ENCODE measurements at regions not wholly inside any gene's neighbourhood (a gene's known extent, or its start where the extent isn't known, plus 50 kb on each side); places are given as distances from the start of the nearest gene placed in this dataset.

- TF ChIP-seq CTCF (conservative IDR thresholded peaks at IDR 0.05; ENCODE audit: low read depth, low read length): no peak
- DNase-seq (ENCODE audit: low read depth): no peak
- H3K4me3 ChIP-seq (ENCODE audit: low read length): no peak overlapping the region
These were observed 123.3 kb upstream of the B3GAT2 start for GRCh38 chr6:71080133-71080532.

- no peak overlapping the region for H3K4me3 ChIP-seq (ENCODE audit: low read length)
- no peak for DNase-seq (ENCODE audit: low read depth)
- no peak for TF ChIP-seq CTCF (conservative IDR thresholded peaks at IDR 0.05; ENCODE audit: low read depth, low read length)
These were observed 124.0 kb upstream of the B3GAT2 start for GRCh38 chr6:71080826-71081225.

GRCh38 chr6:71082033-71082650, 125.3 kb upstream of the B3GAT2 start:
- no peak for TF ChIP-seq CTCF (conservative IDR thresholded peaks at IDR 0.05; ENCODE audit: low read depth, low read length)
- no peak overlapping the region for H3K4me3 ChIP-seq (ENCODE audit: low read length)
- DNase-seq (ENCODE audit: low read depth): no peak

- H3K4me3 ChIP-seq (ENCODE audit: low read length): no peak overlapping the region
- DNase-seq (ENCODE audit: low read depth): no peak
- no peak for TF ChIP-seq CTCF (conservative IDR thresholded peaks at IDR 0.05; ENCODE audit: low read depth, low read length)
These were observed 126.5 kb upstream of the B3GAT2 start for GRCh38 chr6:71083308-71083820.

- DNase-seq (ENCODE audit: low read depth): no peak
- H3K4me3 ChIP-seq (ENCODE audit: low read length): no peak overlapping the region
- no peak for TF ChIP-seq CTCF (conservative IDR thresholded peaks at IDR 0.05; ENCODE audit: low read depth, low read length)
These were observed 131.3 kb upstream of the B3GAT2 start for GRCh38 chr6:71088166-71088565.

- DNase-seq (ENCODE audit: low read depth): no peak
- TF ChIP-seq CTCF (conservative IDR thresholded peaks at IDR 0.05; ENCODE audit: low read depth, low read length): no peak
- H3K4me3 ChIP-seq (ENCODE audit: low read length): no peak overlapping the region
These were observed 133.4 kb upstream of the B3GAT2 start for GRCh38 chr6:71090217-71090616.

GRCh38 chr6:71091167-71091566, 134.3 kb upstream of the B3GAT2 start:
- DNase-seq (ENCODE audit: low read depth): no peak

More at GRCh38 chr6:71091167-71091566, 134.3 kb upstream of the B3GAT2 start:
- H3K4me3 ChIP-seq (ENCODE audit: low read length): no peak overlapping the region
- TF ChIP-seq CTCF (conservative IDR thresholded peaks at IDR 0.05; ENCODE audit: low read depth, low read length): no peak

All from retinal pigment epithelial cell (primary cell).